ENCODE measurements at regions not wholly inside any gene's neighbourhood (a gene's known extent, or its start where the extent isn't known, plus 50 kb on each side); places are given as distances from the start of the nearest gene placed in this dataset.

GRCh38 chr14:96718407-96718806 lies 78.8 kb upstream of the VRK1 start:
- no peak for TF ChIP-seq MAX (IDR thresholded peaks at IDR 0.05)
- TF ChIP-seq TAF1 (conservative IDR thresholded peaks at IDR 0.05) = no peak
- TF ChIP-seq CTCF (IDR thresholded peaks at IDR 0.05; ENCODE audit: low read depth, low read length, missing input control) = no peak
- TF ChIP-seq FOXA1 (IDR thresholded peaks at IDR 0.05) = no peak
- TF ChIP-seq REST (IDR thresholded peaks at IDR 0.05) = no peak
- no peak for TF ChIP-seq YY1 (IDR thresholded peaks at IDR 0.05)
